ENCODE measurements at regions not wholly inside any gene's neighbourhood (a gene's known extent, or its start where the extent isn't known, plus 50 kb on each side); places are given as distances from the start of the nearest gene placed in this dataset.

- no peak for TF ChIP-seq CTCF (conservative IDR thresholded peaks at IDR 0.05; ENCODE audit: low read depth, low read length)
- no peak for TF ChIP-seq EZH2 (IDR thresholded peaks at IDR 0.05; ENCODE audit: borderline replicate concordance, low read depth, low read length, poor library complexity, severe bottlenecking)
Measured at GRCh38 chr4:33802578-33802977, 2441.7 kb downstream of the ARAP2 start.
